HEK293 (cell line): ENCODE measurements at regions not wholly inside any gene's neighbourhood (a gene's known extent, or its start where the extent isn't known, plus 50 kb on each side); places are given as distances from the start of the nearest gene placed in this dataset.

Experiments
- CTCF ChIA-PET: fragments of 350-600 bp; formaldehyde crosslinking; extraction: SDS; loops from one replicate; lab custom pipeline; 2021; ENCODE audit warnings: antibody characterized with exemption; lab: Yijun Ruan, JAX
- POLR2A ChIA-PET: fragments of 300-600 bp; formaldehyde crosslinking; extraction: SDS; loops from one replicate; lab custom pipeline; 2020; ENCODE audit warnings: antibody characterized with exemption, inconsistent platforms; lab: Yijun Ruan, JAX
- H3K27ac ChIP-seq: fragments of 200-500 bp; sonication (Bioruptor generic); 2 replicates; pipeline ENCODE4 v1.5.1; 2014; ENCODE audit warnings: low read depth, low read length, control low read depth, inconsistent platforms; ENCODE audit errors: extremely low read depth
- H3K36me3 ChIP-seq, 2 experiments: fragments of 200-500 bp in 1 of 2; sonication (Bioruptor generic) in 1 of 2; 1 replicate in 1 of 2; 2 replicates in 1 of 2; pipeline ENCODE4 v1.5.1; 2014 to 2017; ENCODE audit warnings: inconsistent platforms in 2 of 2, low read length in 2 of 2; ENCODE audit not compliant: control insufficient read depth in 2 of 2, insufficient read depth in 1 of 2
- H3K4me1 ChIP-seq: fragments of 200-500 bp; sonication (Bioruptor generic); 2 replicates; pipeline ENCODE4 v1.5.1; 2014; ENCODE audit warnings: mild to moderate bottlenecking, low read length, inconsistent platforms; ENCODE audit not compliant: control insufficient read depth, insufficient read depth
- H3K4me3 ChIP-seq: 2 replicates; pipeline ENCODE4 v1.5.1; 2011; ENCODE audit warnings: low read depth, mild to moderate bottlenecking, control low read depth, low read length, moderate library complexity
- H3K9me3 ChIP-seq: fragments of 200-500 bp; sonication (Bioruptor generic); 2 replicates; pipeline ENCODE4 v1.5.1; 2014; ENCODE audit warnings: low read depth, low read length, inconsistent platforms; ENCODE audit not compliant: control insufficient read depth, insufficient read depth
- INSM2 ChIP-seq: fragments of 450-650 bp; formaldehyde crosslinking; IDR thresholded peaks from 2 replicates; pipeline ENCODE4 v1.5.1; 2016; ENCODE audit warnings: missing biosample characterization, missing genetic modification characterization
- KLF9 ChIP-seq: fragments of 450-650 bp; formaldehyde crosslinking; IDR thresholded peaks from 2 replicates; pipeline ENCODE4 v1.5.1; 2016; ENCODE audit warnings: missing biosample characterization, missing genetic modification characterization, low read depth
- REPIN1 ChIP-seq: fragments of 450-650 bp; formaldehyde crosslinking; IDR thresholded peaks from 2 replicates; pipeline ENCODE4 v1.5.1; 2017; ENCODE audit warnings: missing biosample characterization, missing genetic modification characterization, low read depth
- ZFP37 ChIP-seq: fragments of 450-650 bp; formaldehyde crosslinking; IDR thresholded peaks from 2 replicates; pipeline ENCODE4 v1.5.1; 2016; ENCODE audit warnings: missing biosample characterization, missing genetic modification characterization
- ZNF112 ChIP-seq: fragments of 450-650 bp; formaldehyde crosslinking; IDR thresholded peaks from 2 replicates; pipeline ENCODE4 v1.5.0; 2017; ENCODE audit warnings: missing biosample characterization, missing genetic modification characterization
- ZNF132 ChIP-seq: fragments of 450-650 bp; formaldehyde crosslinking; IDR thresholded peaks from 2 replicates; pipeline ENCODE4 v1.5.1; 2017; ENCODE audit warnings: missing biosample characterization, missing genetic modification characterization, borderline replicate concordance
- ZNF146 ChIP-seq: fragments of 450-650 bp; formaldehyde crosslinking; IDR thresholded peaks from 2 replicates; pipeline ENCODE4 v1.5.1; 2016; ENCODE audit warnings: missing biosample characterization, missing genetic modification characterization
- ZNF174 ChIP-seq: fragments of 450-650 bp; formaldehyde crosslinking; IDR thresholded peaks from 2 replicates; pipeline ENCODE4 v1.5.0; 2017; ENCODE audit warnings: missing biosample characterization, mild to moderate bottlenecking, missing genetic modification characterization
- ZNF211 ChIP-seq: fragments of 450-650 bp; formaldehyde crosslinking; IDR thresholded peaks from 2 replicates; pipeline ENCODE4 v1.5.1; 2016; ENCODE audit warnings: low read depth, missing biosample characterization, missing genetic modification characterization
- ZNF23 ChIP-seq: fragments of 450-650 bp; formaldehyde crosslinking; IDR thresholded peaks from 2 replicates; pipeline ENCODE4 v1.5.1; 2016; ENCODE audit warnings: missing biosample characterization, missing genetic modification characterization, borderline replicate concordance
- ZNF24 ChIP-seq: fragments of 450-650 bp; formaldehyde crosslinking; IDR thresholded peaks from 2 replicates; pipeline ENCODE4 v1.5.1; 2016; ENCODE audit warnings: missing biosample characterization, missing genetic modification characterization
- ZNF266 ChIP-seq: fragments of 450-650 bp; formaldehyde crosslinking; IDR thresholded peaks from 2 replicates; pipeline ENCODE4 v1.5.1; 2016; ENCODE audit warnings: missing biosample characterization, missing genetic modification characterization, low read depth
- ZNF362 ChIP-seq: fragments of 450-650 bp; formaldehyde crosslinking; IDR thresholded peaks from 2 replicates; pipeline ENCODE4 v1.5.1; 2016; ENCODE audit warnings: missing biosample characterization, missing genetic modification characterization
- ZNF521 ChIP-seq: fragments of 450-650 bp; formaldehyde crosslinking; IDR thresholded peaks from 2 replicates; pipeline ENCODE4 v1.5.1; 2017; ENCODE audit warnings: missing biosample characterization, mild to moderate bottlenecking, missing genetic modification characterization
- ZNF560 ChIP-seq: fragments of 450-650 bp; formaldehyde crosslinking; IDR thresholded peaks from 2 replicates; pipeline ENCODE4 v1.5.1; 2017; ENCODE audit warnings: missing biosample characterization, missing genetic modification characterization, borderline replicate concordance
- ZNF571 ChIP-seq: fragments of 450-650 bp; formaldehyde crosslinking; IDR thresholded peaks from 2 replicates; pipeline ENCODE4 v1.5.0; 2017; ENCODE audit warnings: missing biosample characterization, missing genetic modification characterization
- ZNF624 ChIP-seq: fragments of 450-650 bp; formaldehyde crosslinking; IDR thresholded peaks from 2 replicates; pipeline ENCODE4 v1.5.1; 2017; ENCODE audit warnings: missing biosample characterization, missing genetic modification characterization
- ZNF664 ChIP-seq: fragments of 450-650 bp; formaldehyde crosslinking; IDR thresholded peaks from 2 replicates; pipeline ENCODE4 v1.5.1; 2016; ENCODE audit warnings: missing biosample characterization, missing genetic modification characterization
- ZNF768 ChIP-seq: fragments of 450-650 bp; formaldehyde crosslinking; IDR thresholded peaks from 2 replicates; pipeline ENCODE4 v1.5.1; 2018; ENCODE audit warnings: missing biosample characterization, mild to moderate bottlenecking, missing genetic modification characterization
- ZNF830 ChIP-seq: fragments of 450-650 bp; IDR thresholded peaks from 2 replicates; pipeline ENCODE4 v1.5.0; 2018; ENCODE audit warnings: missing biosample characterization, missing genetic modification characterization, low read depth, mild to moderate bottlenecking, moderate library complexity
- ZSCAN30 ChIP-seq: fragments of 450-650 bp; IDR thresholded peaks from 2 replicates; pipeline ENCODE4 v1.5.1; 2018; ENCODE audit warnings: missing biosample characterization, mild to moderate bottlenecking, missing genetic modification characterization, moderate library complexity
- TF ChIP-seq, protein P1 (sequence below): fragments of 450-650 bp; formaldehyde crosslinking; IDR thresholded peaks from 2 replicates; pipeline ENCODE4 v1.5.1; 2016; ENCODE audit warnings: missing biosample characterization, missing genetic modification characterization
- TF ChIP-seq, protein P2 (sequence below): fragments of 450-650 bp; formaldehyde crosslinking; IDR thresholded peaks from 2 replicates; pipeline ENCODE4 v1.5.1; 2016; ENCODE audit warnings: missing biosample characterization, missing genetic modification characterization, borderline replicate concordance
- TF ChIP-seq, protein P3 (sequence below): fragments of 450-650 bp; formaldehyde crosslinking; IDR thresholded peaks from 2 replicates; pipeline ENCODE4 v1.5.1; 2016; ENCODE audit warnings: missing biosample characterization, missing genetic modification characterization
- TF ChIP-seq, protein P4 (sequence below): fragments of 450-650 bp; formaldehyde crosslinking; optimal IDR thresholded peaks from 2 replicates; pipeline ENCODE3; 2016; ENCODE audit warnings: missing biosample characterization, mild to moderate bottlenecking, missing genetic modification characterization
- TF ChIP-seq, protein P5 (sequence below): fragments of 450-650 bp; IDR thresholded peaks from 2 replicates; pipeline ENCODE4 v1.5.1; 2018; ENCODE audit warnings: missing biosample characterization, missing genetic modification characterization

GRCh38 chr2:107625982-107626381, 200.7 kb upstream of the RGPD4 start:
- Histone ChIP-seq H3K4me1 (no peaks in the 10 kb centered on the region), H3K9me3 (no peaks in the 10 kb centered on the region), H3K4me3 (no peak overlapping the region), H3K27ac (no peak overlapping the region), H3K36me3 (no peaks in the 10 kb centered on the region)
- ChIA-PET CTCF (no interaction called here), POLR2A (no interaction called here)
- TF ChIP-seq ZSCAN30 (tag by site-specific recombination), result no peak
- TF ChIP-seq ZNF624 (tag by site-specific recombination), result no peak
- TF ChIP-seq, protein P1, sequence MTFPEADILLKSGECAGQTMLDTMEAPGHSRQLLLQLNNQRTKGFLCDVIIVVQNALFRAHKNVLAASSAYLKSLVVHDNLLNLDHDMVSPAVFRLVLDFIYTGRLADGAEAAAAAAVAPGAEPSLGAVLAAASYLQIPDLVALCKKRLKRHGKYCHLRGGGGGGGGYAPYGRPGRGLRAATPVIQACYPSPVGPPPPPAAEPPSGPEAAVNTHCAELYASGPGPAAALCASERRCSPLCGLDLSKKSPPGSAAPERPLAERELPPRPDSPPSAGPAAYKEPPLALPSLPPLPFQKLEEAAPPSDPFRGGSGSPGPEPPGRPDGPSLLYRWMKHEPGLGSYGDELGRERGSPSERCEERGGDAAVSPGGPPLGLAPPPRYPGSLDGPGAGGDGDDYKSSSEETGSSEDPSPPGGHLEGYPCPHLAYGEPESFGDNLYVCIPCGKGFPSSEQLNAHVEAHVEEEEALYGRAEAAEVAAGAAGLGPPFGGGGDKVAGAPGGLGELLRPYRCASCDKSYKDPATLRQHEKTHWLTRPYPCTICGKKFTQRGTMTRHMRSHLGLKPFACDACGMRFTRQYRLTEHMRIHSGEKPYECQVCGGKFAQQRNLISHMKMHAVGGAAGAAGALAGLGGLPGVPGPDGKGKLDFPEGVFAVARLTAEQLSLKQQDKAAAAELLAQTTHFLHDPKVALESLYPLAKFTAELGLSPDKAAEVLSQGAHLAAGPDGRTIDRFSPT (tag by site-specific recombination), result no peak
- TF ChIP-seq, protein P2, sequence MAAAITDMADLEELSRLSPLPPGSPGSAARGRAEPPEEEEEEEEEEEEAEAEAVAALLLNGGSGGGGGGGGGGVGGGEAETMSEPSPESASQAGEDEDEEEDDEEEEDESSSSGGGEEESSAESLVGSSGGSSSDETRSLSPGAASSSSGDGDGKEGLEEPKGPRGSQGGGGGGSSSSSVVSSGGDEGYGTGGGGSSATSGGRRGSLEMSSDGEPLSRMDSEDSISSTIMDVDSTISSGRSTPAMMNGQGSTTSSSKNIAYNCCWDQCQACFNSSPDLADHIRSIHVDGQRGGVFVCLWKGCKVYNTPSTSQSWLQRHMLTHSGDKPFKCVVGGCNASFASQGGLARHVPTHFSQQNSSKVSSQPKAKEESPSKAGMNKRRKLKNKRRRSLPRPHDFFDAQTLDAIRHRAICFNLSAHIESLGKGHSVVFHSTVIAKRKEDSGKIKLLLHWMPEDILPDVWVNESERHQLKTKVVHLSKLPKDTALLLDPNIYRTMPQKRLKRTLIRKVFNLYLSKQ (tag by site-specific recombination), result no peak
- no peak for TF ChIP-seq ZNF768 (tag by site-specific recombination)
- TF ChIP-seq REPIN1 (tag by site-specific recombination), result no peak
- no peak for TF ChIP-seq ZNF362 (tag by site-specific recombination)
- TF ChIP-seq, protein P3, sequence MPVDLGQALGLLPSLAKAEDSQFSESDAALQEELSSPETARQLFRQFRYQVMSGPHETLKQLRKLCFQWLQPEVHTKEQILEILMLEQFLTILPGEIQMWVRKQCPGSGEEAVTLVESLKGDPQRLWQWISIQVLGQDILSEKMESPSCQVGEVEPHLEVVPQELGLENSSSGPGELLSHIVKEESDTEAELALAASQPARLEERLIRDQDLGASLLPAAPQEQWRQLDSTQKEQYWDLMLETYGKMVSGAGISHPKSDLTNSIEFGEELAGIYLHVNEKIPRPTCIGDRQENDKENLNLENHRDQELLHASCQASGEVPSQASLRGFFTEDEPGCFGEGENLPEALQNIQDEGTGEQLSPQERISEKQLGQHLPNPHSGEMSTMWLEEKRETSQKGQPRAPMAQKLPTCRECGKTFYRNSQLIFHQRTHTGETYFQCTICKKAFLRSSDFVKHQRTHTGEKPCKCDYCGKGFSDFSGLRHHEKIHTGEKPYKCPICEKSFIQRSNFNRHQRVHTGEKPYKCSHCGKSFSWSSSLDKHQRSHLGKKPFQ (tag by site-specific recombination), result no peak
- TF ChIP-seq ZNF571 (tag by site-specific recombination), result no peak
- no peak for TF ChIP-seq KLF9 (tag by site-specific recombination)
- TF ChIP-seq ZNF266 (tag by site-specific recombination), result no peak
- no peak for TF ChIP-seq ZNF664
- TF ChIP-seq ZNF830, result no peak
- no peak for TF ChIP-seq ZNF24 (tag by site-specific recombination)

- Histone ChIP-seq H3K4me3 (no peak overlapping the region), H3K4me1 (no peaks in the 10 kb centered on the region), H3K36me3 (no peaks in the 10 kb centered on the region), H3K9me3 (no peaks in the 10 kb centered on the region), H3K27ac (no peak overlapping the region)
- CTCF ChIA-PET, result no interaction called here
- POLR2A ChIA-PET, result no interaction called here
- no peak for TF ChIP-seq ZNF146 (tag by site-specific recombination)
- TF ChIP-seq INSM2, result no peak
- TF ChIP-seq, protein P4, sequence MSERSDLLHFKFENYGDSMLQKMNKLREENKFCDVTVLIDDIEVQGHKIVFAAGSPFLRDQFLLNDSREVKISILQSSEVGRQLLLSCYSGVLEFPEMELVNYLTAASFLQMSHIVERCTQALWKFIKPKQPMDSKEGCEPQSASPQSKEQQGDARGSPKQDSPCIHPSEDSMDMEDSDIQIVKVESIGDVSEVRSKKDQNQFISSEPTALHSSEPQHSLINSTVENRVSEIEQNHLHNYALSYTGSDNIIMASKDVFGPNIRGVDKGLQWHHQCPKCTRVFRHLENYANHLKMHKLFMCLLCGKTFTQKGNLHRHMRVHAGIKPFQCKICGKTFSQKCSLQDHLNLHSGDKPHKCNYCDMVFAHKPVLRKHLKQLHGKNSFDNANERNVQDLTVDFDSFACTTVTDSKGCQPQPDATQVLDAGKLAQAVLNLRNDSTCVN (tag by site-specific recombination), result no peak
- no peak for TF ChIP-seq ZNF132 (tag by site-specific recombination)
- TF ChIP-seq ZNF23 (tag by site-specific recombination), result no peak
- TF ChIP-seq ZFP37 (tag by site-specific recombination), result no peak
- no peak for TF ChIP-seq ZNF112 (tag by site-specific recombination)
- no peak for TF ChIP-seq ZNF560 (tag by site-specific recombination)
- TF ChIP-seq ZNF521, result no peak
- no peak for TF ChIP-seq ZNF571 (tag by site-specific recombination)
- no peak for TF ChIP-seq ZNF211 (tag by site-specific recombination)
- no peak for TF ChIP-seq ZNF174
- TF ChIP-seq, protein P5, sequence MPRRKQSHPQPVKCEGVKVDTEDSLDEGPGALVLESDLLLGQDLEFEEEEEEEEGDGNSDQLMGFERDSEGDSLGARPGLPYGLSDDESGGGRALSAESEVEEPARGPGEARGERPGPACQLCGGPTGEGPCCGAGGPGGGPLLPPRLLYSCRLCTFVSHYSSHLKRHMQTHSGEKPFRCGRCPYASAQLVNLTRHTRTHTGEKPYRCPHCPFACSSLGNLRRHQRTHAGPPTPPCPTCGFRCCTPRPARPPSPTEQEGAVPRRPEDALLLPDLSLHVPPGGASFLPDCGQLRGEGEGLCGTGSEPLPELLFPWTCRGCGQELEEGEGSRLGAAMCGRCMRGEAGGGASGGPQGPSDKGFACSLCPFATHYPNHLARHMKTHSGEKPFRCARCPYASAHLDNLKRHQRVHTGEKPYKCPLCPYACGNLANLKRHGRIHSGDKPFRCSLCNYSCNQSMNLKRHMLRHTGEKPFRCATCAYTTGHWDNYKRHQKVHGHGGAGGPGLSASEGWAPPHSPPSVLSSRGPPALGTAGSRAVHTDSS (tag by site-specific recombination), result no peak
Measured at GRCh38 chr2:107627164-107627563, 199.5 kb upstream of the RGPD4 start.
